ENCODE measurements at regions not wholly inside any gene's neighbourhood (a gene's known extent, or its start where the extent isn't known, plus 50 kb on each side); places are given as distances from the start of the nearest gene placed in this dataset.
"Not testable (repeated sequence)": the region's sequence is repeated elsewhere in the genome, so short reads cannot be mapped to it uniquely, and the experiment has no call there.

DNA sequence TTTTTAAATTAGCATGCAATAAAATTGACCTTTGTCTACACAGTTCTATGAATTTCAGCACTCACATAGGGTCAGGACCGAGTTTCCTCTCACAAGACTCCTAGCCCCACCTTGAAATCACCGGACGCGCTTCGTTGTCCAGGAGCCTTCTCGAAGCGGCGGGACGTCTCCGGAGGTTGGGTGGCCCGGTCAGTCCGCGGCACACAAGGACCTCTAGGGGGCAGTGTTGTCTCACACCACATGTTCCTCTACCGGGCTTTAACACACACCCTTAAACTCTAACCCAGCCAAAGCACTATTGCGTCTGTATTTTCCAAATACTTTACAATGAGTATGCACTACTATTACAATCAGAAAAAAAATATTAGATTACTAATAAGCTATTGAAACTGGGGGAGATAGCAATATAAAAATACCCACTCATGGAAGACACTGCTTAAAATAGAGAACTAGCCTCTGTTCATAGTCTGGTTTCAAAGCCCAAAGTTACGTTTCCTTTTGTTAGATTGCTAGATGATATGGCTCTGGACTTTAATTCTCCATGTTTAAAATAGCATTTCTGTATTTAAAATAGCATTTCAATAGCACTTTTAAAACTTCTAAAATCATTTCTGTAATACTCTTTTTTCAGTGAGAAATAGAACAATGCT is 56.0 kb upstream of the NUTM2D start:
- not testable (repeated sequence) for H3K9me3 Mint-ChIP-seq; H3K27ac ChIP-seq (ENCODE audit: insufficient read length, low read depth, low read length); H3K23ac ChIP-seq (ENCODE audit: insufficient read length, low read depth, low read length); H4K20me1 ChIP-seq (ENCODE audit: control insufficient read depth, insufficient read depth, insufficient read length); H3K4me1 Mint-ChIP-seq; H4K8ac ChIP-seq (replicated peaks; ENCODE audit: insufficient read length, low read depth, low read length); H3K27me3 Mint-ChIP-seq (ENCODE audit: low read depth); H3K9me3 ChIP-seq (ENCODE audit: control insufficient read depth, low read depth, low read length); H2BK20ac ChIP-seq (ENCODE audit: low read depth, low read length, poor library complexity, severe bottlenecking); H3K23me2 ChIP-seq (ENCODE audit: insufficient read length, low read depth, low read length, poor library complexity, severe bottlenecking); H4K91ac ChIP-seq (ENCODE audit: insufficient read length, low read depth, low read length); H2AK5ac ChIP-seq (ENCODE audit: insufficient read length, low read length); H2AFZ ChIP-seq (ENCODE audit: low read length); H2BK5ac ChIP-seq (ENCODE audit: insufficient read length, low read length); H3K4me1 ChIP-seq (ENCODE audit: insufficient read depth, low read length); H3K27ac Mint-ChIP-seq; H3K14ac ChIP-seq (ENCODE audit: insufficient read depth, low read length); H2BK15ac ChIP-seq (ENCODE audit: low read depth, low read length); H3K79me1 ChIP-seq (ENCODE audit: insufficient read depth, low read depth, low read length, poor library complexity, severe bottlenecking); H3T11ph ChIP-seq (ENCODE audit: low read length); H3K18ac ChIP-seq (ENCODE audit: insufficient read length, low read depth, low read length); H3K56ac ChIP-seq (ENCODE audit: insufficient read length, low read depth, low read length); H3K27me3 ChIP-seq (ENCODE audit: insufficient read depth, low read length); H2BK12ac ChIP-seq (ENCODE audit: insufficient read length, low read depth, low read length); DNase-seq; H3K4me2 ChIP-seq (ENCODE audit: insufficient read depth, insufficient read length, low read length); H3K79me2 ChIP-seq (ENCODE audit: insufficient read depth, low read length); H2BK120ac ChIP-seq (ENCODE audit: low read depth, low read length, poor library complexity, severe bottlenecking); H4K5ac ChIP-seq (ENCODE audit: insufficient read length, low read depth, low read length); H3K4me3 Mint-ChIP-seq; H3K9ac ChIP-seq (ENCODE audit: extremely low read depth, insufficient read length, low read length); H3K36me3 Mint-ChIP-seq (ENCODE audit: insufficient read depth in 1 of 3, low read depth in 3 of 3); H3K4ac ChIP-seq (ENCODE audit: low read depth, low read length)
- no CpG with 5 or more reads among the region's 16 CpGs for WGBS (ENCODE audit: extremely low coverage, insufficient read length, low lambda C conversion rate)
- TF ChIP-seq, protein P1, sequence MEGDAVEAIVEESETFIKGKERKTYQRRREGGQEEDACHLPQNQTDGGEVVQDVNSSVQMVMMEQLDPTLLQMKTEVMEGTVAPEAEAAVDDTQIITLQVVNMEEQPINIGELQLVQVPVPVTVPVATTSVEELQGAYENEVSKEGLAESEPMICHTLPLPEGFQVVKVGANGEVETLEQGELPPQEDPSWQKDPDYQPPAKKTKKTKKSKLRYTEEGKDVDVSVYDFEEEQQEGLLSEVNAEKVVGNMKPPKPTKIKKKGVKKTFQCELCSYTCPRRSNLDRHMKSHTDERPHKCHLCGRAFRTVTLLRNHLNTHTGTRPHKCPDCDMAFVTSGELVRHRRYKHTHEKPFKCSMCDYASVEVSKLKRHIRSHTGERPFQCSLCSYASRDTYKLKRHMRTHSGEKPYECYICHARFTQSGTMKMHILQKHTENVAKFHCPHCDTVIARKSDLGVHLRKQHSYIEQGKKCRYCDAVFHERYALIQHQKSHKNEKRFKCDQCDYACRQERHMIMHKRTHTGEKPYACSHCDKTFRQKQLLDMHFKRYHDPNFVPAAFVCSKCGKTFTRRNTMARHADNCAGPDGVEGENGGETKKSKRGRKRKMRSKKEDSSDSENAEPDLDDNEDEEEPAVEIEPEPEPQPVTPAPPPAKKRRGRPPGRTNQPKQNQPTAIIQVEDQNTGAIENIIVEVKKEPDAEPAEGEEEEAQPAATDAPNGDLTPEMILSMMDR (conservative IDR thresholded peaks at IDR 0.05): peak; percentile 43; the same call in 2 of the 3 replicates

GRCh38 chr10:87302132-87302531 is 55.4 kb upstream of the NUTM2D start:
- H4K5ac ChIP-seq (ENCODE audit: insufficient read length, low read depth, low read length); H3K9me3 Mint-ChIP-seq; H3K23me2 ChIP-seq (ENCODE audit: insufficient read length, low read depth, low read length, poor library complexity, severe bottlenecking); H3K27me3 Mint-ChIP-seq (ENCODE audit: low read depth); H3K14ac ChIP-seq (ENCODE audit: insufficient read depth, low read length); H3K56ac ChIP-seq (ENCODE audit: insufficient read length, low read depth, low read length); H3K79me1 ChIP-seq (ENCODE audit: insufficient read depth, low read depth, low read length, poor library complexity, severe bottlenecking); H4K91ac ChIP-seq (ENCODE audit: insufficient read length, low read depth, low read length); H2AK5ac ChIP-seq (ENCODE audit: insufficient read length, low read length); DNase-seq; H3K27me3 ChIP-seq (ENCODE audit: insufficient read depth, low read length); H2BK120ac ChIP-seq (ENCODE audit: low read depth, low read length, poor library complexity, severe bottlenecking); H4K8ac ChIP-seq (replicated peaks; ENCODE audit: insufficient read length, low read depth, low read length); H3T11ph ChIP-seq (ENCODE audit: low read length); H4K20me1 ChIP-seq (ENCODE audit: control insufficient read depth, insufficient read depth, insufficient read length); H2BK15ac ChIP-seq (ENCODE audit: low read depth, low read length); H3K9ac ChIP-seq (ENCODE audit: extremely low read depth, insufficient read length, low read length); H3K9me3 ChIP-seq (ENCODE audit: control insufficient read depth, low read depth, low read length); H3K27ac ChIP-seq (ENCODE audit: insufficient read length, low read depth, low read length); H3K4me2 ChIP-seq (ENCODE audit: insufficient read depth, insufficient read length, low read length); H3K4me1 Mint-ChIP-seq; H2BK5ac ChIP-seq (ENCODE audit: insufficient read length, low read length); H3K4ac ChIP-seq (ENCODE audit: low read depth, low read length); H3K18ac ChIP-seq (ENCODE audit: insufficient read length, low read depth, low read length); H3K4me1 ChIP-seq (ENCODE audit: insufficient read depth, low read length); H2AFZ ChIP-seq (ENCODE audit: low read length); H3K79me2 ChIP-seq (ENCODE audit: insufficient read depth, low read length); H2BK12ac ChIP-seq (ENCODE audit: insufficient read length, low read depth, low read length); H3K27ac Mint-ChIP-seq; H3K4me3 Mint-ChIP-seq; H3K36me3 Mint-ChIP-seq (ENCODE audit: insufficient read depth in 1 of 3, low read depth in 3 of 3); H2BK20ac ChIP-seq (ENCODE audit: low read depth, low read length, poor library complexity, severe bottlenecking); H3K23ac ChIP-seq (ENCODE audit: insufficient read length, low read depth, low read length): not testable (repeated sequence)
- WGBS (ENCODE audit: extremely low coverage, insufficient read length, low lambda C conversion rate): no CpG with 5 or more reads among the region's 3 CpGs

All from H9 (cell line).